NCI-H1930 (cell line): ENCODE measurements at regions not wholly inside any gene's neighbourhood (a gene's known extent, or its start where the extent isn't known, plus 50 kb on each side); places are given as distances from the start of the nearest gene placed in this dataset.
"Not testable (repeated sequence)": the region's sequence is repeated elsewhere in the genome, so short reads cannot be mapped to it uniquely, and the experiment has no call there.

Source experiments
- DNase-seq, 2 experiments: peaks; one replicate each; lab custom pipeline; 2025; lab: John Stamatoyannopoulos, UW

- DNase-seq: no peak
Measured at GRCh38 chr12:25615119-25615518, 62.0 kb upstream of the LMNTD1 start.

GRCh38 chr12:25616286-25616685 lies 63.2 kb upstream of the LMNTD1 start:
- no peak for DNase-seq

- no peak for DNase-seq
Measured at GRCh38 chr12:25617991-25618390, 64.9 kb upstream of the LMNTD1 start.

GRCh38 chr12:25623816-25624215 lies 70.7 kb upstream of the LMNTD1 start:
- DNase-seq: no peak

- DNase-seq: no peak
Measured at GRCh38 chr12:25625146-25625545, 72.1 kb upstream of the LMNTD1 start.

- DNase-seq: no peak
Measured at GRCh38 chr12:25629341-25629740, 76.3 kb upstream of the LMNTD1 start.

GRCh38 chr12:25630735-25631515 lies 77.8 kb upstream of the LMNTD1 start:
- DNase-seq: not testable (repeated sequence)

- not testable (repeated sequence) for DNase-seq
Measured at GRCh38 chr12:25633149-25633548, 80.1 kb upstream of the LMNTD1 start.

GRCh38 chr12:25637752-25638151 lies 84.7 kb upstream of the LMNTD1 start:
- DNase-seq: no peak

GRCh38 chr12:25639406-25639805 lies 86.3 kb upstream of the LMNTD1 start:
- no peak for DNase-seq

- DNase-seq: no peak
Measured at GRCh38 chr12:25644979-25645378, 91.9 kb upstream of the LMNTD1 start.

GRCh38 chr12:25645427-25645826 lies 92.3 kb upstream of the LMNTD1 start:
- DNase-seq: no peak

GRCh38 chr12:25651931-25652330 lies 98.8 kb upstream of the LMNTD1 start:
- DNase-seq: no peak

- DNase-seq: no peak
Measured at GRCh38 chr12:25652371-25652770, 99.3 kb upstream of the LMNTD1 start.

- no peak for DNase-seq
Measured at GRCh38 chr12:25653487-25654175, 100.5 kb upstream of the LMNTD1 start.

GRCh38 chr12:25655702-25656101 lies 102.6 kb upstream of the LMNTD1 start:
- no peak for DNase-seq

- DNase-seq: no peak
Measured at GRCh38 chr12:25659621-25660020, 106.5 kb upstream of the LMNTD1 start.

GRCh38 chr12:25670076-25671055 lies 117.3 kb upstream of the LMNTD1 start:
- no peak for DNase-seq

- DNase-seq: no peak
Measured at GRCh38 chr12:25675808-25676207, 122.7 kb upstream of the LMNTD1 start.

GRCh38 chr12:25677232-25677937 lies 124.3 kb upstream of the LMNTD1 start:
- DNase-seq: no peak

GRCh38 chr12:25681580-25681979 lies 128.5 kb upstream of the LMNTD1 start:
- DNase-seq: no peak

- DNase-seq: no peak
Measured at GRCh38 chr12:25682421-25682820, 129.3 kb upstream of the LMNTD1 start.
